ENCODE measurements at regions not wholly inside any gene's neighbourhood (a gene's known extent, or its start where the extent isn't known, plus 50 kb on each side); places are given as distances from the start of the nearest gene placed in this dataset.

GRCh38 chr2:129491308-129491707 lies 488.2 kb upstream of the RAB6C start:
- no peak for TF ChIP-seq CTCF (IDR thresholded peaks at IDR 0.05)
- no peak for TF ChIP-seq EP300 (IDR thresholded peaks at IDR 0.05)

Data from gastroesophageal sphincter (tissue), 3 donors.